PC-9 (cell line): ENCODE measurements at regions not wholly inside any gene's neighbourhood (a gene's known extent, or its start where the extent isn't known, plus 50 kb on each side); places are given as distances from the start of the nearest gene placed in this dataset.

ENCODE experiments used
- EZH2 ChIP-seq: fragments of 200-600 bp; sonication (generic); IDR thresholded peaks from 2 replicates; pipeline ENCODE4 v1.8.0; 2017; ENCODE audit warnings: antibody characterized with exemption, low read depth
- TF ChIP-seq, protein P1 (sequence below): fragments of 200-600 bp; sonication (generic); conservative IDR thresholded peaks from 2 replicates; pipeline ENCODE4 v1.6.1; 2017; ENCODE audit warnings: mixed run types, antibody characterized with exemption, mild to moderate bottlenecking, moderate library complexity

DNA sequence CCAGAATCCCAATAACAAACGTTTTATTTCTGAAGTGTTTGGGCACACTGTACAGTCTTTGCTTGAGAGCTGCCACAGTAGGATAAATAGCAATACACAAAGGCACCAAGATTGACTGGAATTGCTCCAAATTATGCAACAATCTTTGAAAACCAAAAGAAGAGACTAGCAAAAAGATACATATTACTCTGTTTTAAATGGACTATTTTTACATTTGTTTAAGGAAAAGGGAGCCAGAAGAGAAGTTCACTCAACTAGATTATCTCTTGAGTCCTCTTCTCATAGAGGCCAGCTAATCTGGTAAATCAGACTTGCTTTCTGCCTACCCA lies 385.0 kb upstream of the SLC30A5 start:
- TF ChIP-seq, protein P1, sequence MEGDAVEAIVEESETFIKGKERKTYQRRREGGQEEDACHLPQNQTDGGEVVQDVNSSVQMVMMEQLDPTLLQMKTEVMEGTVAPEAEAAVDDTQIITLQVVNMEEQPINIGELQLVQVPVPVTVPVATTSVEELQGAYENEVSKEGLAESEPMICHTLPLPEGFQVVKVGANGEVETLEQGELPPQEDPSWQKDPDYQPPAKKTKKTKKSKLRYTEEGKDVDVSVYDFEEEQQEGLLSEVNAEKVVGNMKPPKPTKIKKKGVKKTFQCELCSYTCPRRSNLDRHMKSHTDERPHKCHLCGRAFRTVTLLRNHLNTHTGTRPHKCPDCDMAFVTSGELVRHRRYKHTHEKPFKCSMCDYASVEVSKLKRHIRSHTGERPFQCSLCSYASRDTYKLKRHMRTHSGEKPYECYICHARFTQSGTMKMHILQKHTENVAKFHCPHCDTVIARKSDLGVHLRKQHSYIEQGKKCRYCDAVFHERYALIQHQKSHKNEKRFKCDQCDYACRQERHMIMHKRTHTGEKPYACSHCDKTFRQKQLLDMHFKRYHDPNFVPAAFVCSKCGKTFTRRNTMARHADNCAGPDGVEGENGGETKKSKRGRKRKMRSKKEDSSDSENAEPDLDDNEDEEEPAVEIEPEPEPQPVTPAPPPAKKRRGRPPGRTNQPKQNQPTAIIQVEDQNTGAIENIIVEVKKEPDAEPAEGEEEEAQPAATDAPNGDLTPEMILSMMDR, result no peak
- TF ChIP-seq EZH2, result no peak
